Breast epithelium (tissue), 4 donors: ENCODE measurements at regions not wholly inside any gene's neighbourhood (a gene's known extent, or its start where the extent isn't known, plus 50 kb on each side); places are given as distances from the start of the nearest gene placed in this dataset.

ENCODE experiments used
- DNase-seq, 2 donors: peaks; one replicate each; pipeline ENCODE4 v3.0.0-alpha.2; 2019; ENCODE audit warnings: low spot score in 2 of 2
- H3K27ac ChIP-seq, 2 donors: fragments of 200-600 bp; sonication (generic) in 1 of 2; one replicate each; pipeline ENCODE4 v1.5.1; 2016 to 2019; ENCODE audit warnings: mild to moderate bottlenecking in 1 of 2
- H3K27me3 ChIP-seq, 2 donors: fragments of 200-600 bp; sonication (generic) in 1 of 2; one replicate each; pipeline versions ENCODE4 v1.5.1 to v1.6.0; 2017 to 2019; ENCODE audit warnings: control low read depth in 1 of 2, mild to moderate bottlenecking in 1 of 2
- H3K36me3 ChIP-seq: fragments of 200-600 bp; one replicate; pipeline ENCODE4 v1.5.1; 2019
- H3K4me1 ChIP-seq, 2 donors: fragments of 200-600 bp; sonication (generic); one replicate each; pipeline ENCODE4 v1.5.1; 2016 to 2019; ENCODE audit warnings: control low read depth in 1 of 2
- H3K4me3 ChIP-seq, 3 donors: fragments of 200-600 bp; sonication (generic); 1 replicate in 2 of 3; 2 replicates in 1 of 3; pipeline ENCODE4 v1.5.1; 2016 to 2019; ENCODE audit warnings: mild to moderate bottlenecking in 3 of 3, moderate library complexity in 2 of 3
- H3K9me3 ChIP-seq, 2 donors: fragments of 200-600 bp; sonication (generic) in 1 of 2; one replicate each; pipeline ENCODE4 v1.5.1; 2016 to 2019; ENCODE audit warnings: control low read depth in 1 of 2
- POLR2A ChIP-seq: fragments of 450-650 bp; IDR thresholded peaks from one replicate; pipeline ENCODE4 v1.6.1; 2016; ENCODE audit warnings: antibody characterized with exemption, mild to moderate bottlenecking, moderate library complexity
- POLR2AphosphoS5 ChIP-seq, 3 donors: sonication (generic); formaldehyde crosslinking; IDR thresholded peaks; one replicate each; pipeline ENCODE4 v1.6.1; 2017; ENCODE audit warnings: antibody characterized with exemption in 3 of 3
- intact Hi-C: fragments of 100-400 bp; cut with DNase I; formaldehyde crosslinking; loops from one replicate; pipeline ENCODE4 v1.15.1; 2023; ENCODE audit warnings: low total_unique reads
- TF ChIP-seq, protein P1 (sequence below), 3 donors: fragments of 450-650 bp; IDR thresholded peaks; one replicate each; pipeline ENCODE4 v1.5.1; 2016 to 2017; ENCODE audit warnings: antibody characterized with exemption in 3 of 3, mild to moderate bottlenecking in 3 of 3, moderate library complexity in 3 of 3

DNA sequence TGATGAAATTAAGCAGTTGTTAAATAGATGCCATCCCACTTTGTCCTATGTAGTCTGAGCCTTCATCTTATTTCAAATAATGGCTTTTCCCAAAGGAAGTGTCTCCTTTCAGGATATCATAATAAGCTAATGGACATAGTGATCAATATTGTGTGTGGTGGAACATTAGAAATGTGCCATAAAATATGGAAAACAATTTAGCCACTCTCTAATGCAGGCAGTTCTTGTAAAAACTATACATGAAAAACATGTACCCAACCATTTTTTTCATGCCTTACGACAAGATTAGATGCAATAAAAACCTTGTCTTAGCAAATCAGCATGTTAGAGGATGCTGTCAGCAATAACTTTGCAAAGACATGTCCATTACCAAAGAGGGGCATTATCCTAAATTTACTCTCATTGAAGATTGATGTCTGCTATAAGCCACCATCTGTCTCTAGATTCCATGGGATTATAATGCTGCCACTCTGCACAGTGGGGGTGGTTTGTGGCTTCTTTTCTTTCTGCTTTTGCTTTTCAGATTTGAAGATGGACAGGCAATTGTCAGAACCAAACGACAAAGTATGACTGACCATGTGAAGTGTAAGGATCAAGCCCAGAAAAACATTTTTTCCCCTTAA is 724.0 kb upstream of the ZNF608 start:
- Histone ChIP-seq H3K27me3 (no peaks in the 10 kb centered on the region), H3K9me3 (no peaks in the 10 kb centered on the region), H3K4me3 (no peak overlapping the region), H3K27ac (no peak overlapping the region), H3K36me3 (no peaks in the 10 kb centered on the region), H3K4me1 (no peaks in the 10 kb centered on the region)
- intact Hi-C loops = no loop called here
- no peak for TF ChIP-seq POLR2AphosphoS5 (IDR thresholded peaks at IDR 0.05)
- no peak for DNase-seq

DNA sequence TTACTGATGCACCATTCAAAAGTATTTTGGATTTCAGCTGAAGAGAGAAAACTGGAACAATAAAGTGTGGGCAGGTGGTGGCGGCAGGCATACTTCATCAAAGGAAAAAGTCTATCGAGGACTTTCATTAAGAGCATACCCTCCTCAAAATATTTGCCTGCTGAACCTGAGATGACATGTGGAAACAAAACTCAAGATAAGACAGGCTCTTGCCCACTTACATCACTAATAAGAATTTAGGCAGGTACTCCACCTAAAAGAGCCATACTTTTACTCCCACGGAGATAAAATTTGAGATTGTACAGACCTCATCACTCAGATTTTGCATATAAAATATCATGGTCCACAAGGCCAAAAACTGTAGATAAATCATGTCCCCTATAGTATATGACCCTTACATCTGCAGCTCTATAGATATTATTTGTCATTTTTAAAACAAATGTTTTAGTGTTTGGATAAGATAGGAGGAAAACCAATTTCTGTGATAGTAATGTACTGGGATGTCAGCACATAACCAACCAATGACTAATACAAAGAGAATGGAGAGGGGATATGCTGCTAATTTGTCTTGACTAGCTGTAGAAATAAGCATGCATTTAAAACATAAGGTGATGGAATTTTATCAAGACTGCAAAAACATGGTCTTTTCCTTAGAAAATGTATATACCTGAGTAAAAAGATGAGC is 730.6 kb upstream of the ZNF608 start:
- Histone ChIP-seq H3K4me1 (no peaks in the 10 kb centered on the region), H3K4me3 (no peak overlapping the region), H3K9me3 (no peaks in the 10 kb centered on the region), H3K27me3 (no peaks in the 10 kb centered on the region), H3K36me3 (no peaks in the 10 kb centered on the region), H3K27ac (no peak overlapping the region)
- intact Hi-C loops = no loop called here
- TF ChIP-seq, protein P1, sequence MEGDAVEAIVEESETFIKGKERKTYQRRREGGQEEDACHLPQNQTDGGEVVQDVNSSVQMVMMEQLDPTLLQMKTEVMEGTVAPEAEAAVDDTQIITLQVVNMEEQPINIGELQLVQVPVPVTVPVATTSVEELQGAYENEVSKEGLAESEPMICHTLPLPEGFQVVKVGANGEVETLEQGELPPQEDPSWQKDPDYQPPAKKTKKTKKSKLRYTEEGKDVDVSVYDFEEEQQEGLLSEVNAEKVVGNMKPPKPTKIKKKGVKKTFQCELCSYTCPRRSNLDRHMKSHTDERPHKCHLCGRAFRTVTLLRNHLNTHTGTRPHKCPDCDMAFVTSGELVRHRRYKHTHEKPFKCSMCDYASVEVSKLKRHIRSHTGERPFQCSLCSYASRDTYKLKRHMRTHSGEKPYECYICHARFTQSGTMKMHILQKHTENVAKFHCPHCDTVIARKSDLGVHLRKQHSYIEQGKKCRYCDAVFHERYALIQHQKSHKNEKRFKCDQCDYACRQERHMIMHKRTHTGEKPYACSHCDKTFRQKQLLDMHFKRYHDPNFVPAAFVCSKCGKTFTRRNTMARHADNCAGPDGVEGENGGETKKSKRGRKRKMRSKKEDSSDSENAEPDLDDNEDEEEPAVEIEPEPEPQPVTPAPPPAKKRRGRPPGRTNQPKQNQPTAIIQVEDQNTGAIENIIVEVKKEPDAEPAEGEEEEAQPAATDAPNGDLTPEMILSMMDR (IDR thresholded peaks at IDR 0.05) = no peak
- TF ChIP-seq POLR2AphosphoS5 (IDR thresholded peaks at IDR 0.05) = no peak
- TF ChIP-seq POLR2A = no peak
- DNase-seq = no peak

DNA sequence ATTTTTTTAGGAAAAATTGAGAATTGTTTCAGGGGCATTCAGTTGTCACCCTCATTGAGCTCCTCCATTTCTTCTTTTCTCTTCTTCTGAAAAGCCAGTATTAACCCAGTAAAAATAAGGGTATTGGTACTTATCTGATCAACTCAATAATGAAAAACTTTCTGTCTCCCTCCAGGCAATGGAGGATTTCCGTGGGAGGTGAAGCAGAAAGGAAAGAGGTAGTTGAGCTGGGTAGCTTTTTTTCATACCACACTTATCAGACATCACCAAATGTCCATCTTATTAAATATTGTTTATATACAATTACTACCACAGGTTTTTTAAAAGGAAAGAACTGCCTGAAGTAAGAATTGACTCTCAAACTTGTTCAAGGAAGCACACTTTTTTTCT is 731.1 kb upstream of the ZNF608 start:
- Histone ChIP-seq H3K4me1 (no peaks in the 10 kb centered on the region), H3K9me3 (no peaks in the 10 kb centered on the region), H3K36me3 (no peaks in the 10 kb centered on the region), H3K27ac (no peak overlapping the region), H3K27me3 (no peaks in the 10 kb centered on the region), H3K4me3 (no peak overlapping the region)
- no peak for DNase-seq
- intact Hi-C loops = no loop called here
- TF ChIP-seq, protein P1 (IDR thresholded peaks at IDR 0.05) = no peak
- TF ChIP-seq POLR2AphosphoS5 (IDR thresholded peaks at IDR 0.05) (no peak), POLR2A (no peak)

DNA sequence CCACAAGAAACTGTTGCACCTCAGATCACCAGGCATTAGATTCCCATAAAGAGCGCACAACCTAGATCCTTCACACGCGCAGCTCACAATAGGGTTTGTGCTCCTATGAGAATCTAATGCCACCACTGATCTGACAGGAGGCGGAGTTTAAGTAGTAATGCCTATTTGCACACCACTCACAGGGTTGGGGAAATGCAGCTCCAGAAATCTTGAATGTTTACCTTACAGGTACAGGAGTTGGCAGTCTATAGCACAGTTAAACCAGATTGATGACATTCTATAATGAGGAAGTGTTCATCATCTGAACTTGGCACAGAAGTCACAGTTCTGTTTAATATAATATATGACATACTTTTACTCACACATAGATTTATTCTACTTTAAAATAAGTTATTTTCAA is 732.2 kb upstream of the ZNF608 start:
- Histone ChIP-seq H3K9me3 (no peaks in the 10 kb centered on the region), H3K36me3 (no peaks in the 10 kb centered on the region), H3K4me3 (no peak overlapping the region), H3K27me3 (no peaks in the 10 kb centered on the region), H3K27ac (no peak overlapping the region), H3K4me1 (no peaks in the 10 kb centered on the region)
- intact Hi-C loops = no loop called here
- TF ChIP-seq, protein P1 (IDR thresholded peaks at IDR 0.05) = no peak
- TF ChIP-seq POLR2AphosphoS5 (IDR thresholded peaks at IDR 0.05) (no peak), POLR2A (no peak)
- no peak for DNase-seq

DNA sequence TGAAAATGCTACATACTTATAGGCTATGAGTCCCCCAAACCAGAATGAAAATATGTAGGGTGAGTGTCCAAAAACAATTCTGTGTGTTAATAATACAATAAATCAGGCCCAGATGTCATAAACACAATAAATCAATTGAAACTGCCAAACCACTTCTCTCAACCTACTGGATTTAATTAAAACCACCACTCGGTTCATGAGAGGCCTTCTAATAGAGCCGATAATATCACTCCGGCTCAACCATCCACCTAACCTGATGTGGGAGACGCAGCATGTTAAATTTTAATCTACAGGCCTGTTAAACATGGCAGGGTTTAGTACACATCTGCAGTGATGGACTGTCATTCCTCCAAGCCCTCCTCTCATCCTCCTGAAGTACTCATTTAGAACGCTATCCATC is 734.5 kb upstream of the ZNF608 start:
- intact Hi-C loops = no loop called here
- DNase-seq = no peak
- Histone ChIP-seq H3K27me3 (no peaks in the 10 kb centered on the region), H3K27ac (peak overlapping the region; percentile 16 to 67), H3K9me3 (no peaks in the 10 kb centered on the region), H3K36me3 (no peaks in the 10 kb centered on the region), H3K4me1 (peaks cover 0 to 3% of the 10 kb centered on the region in 2 donors), H3K4me3 (no peak overlapping the region)
- TF ChIP-seq POLR2AphosphoS5 (IDR thresholded peaks at IDR 0.05) (no peak), POLR2A (no peak)
- TF ChIP-seq, protein P1 (IDR thresholded peaks at IDR 0.05) = no peak
